ENCODE measurements at regions not wholly inside any gene's neighbourhood (a gene's known extent, or its start where the extent isn't known, plus 50 kb on each side); places are given as distances from the start of the nearest gene placed in this dataset.

GRCh38 chr10:94065787-94066186, 72.1 kb downstream of the PLCE1 start:
- Histone ChIP-seq H3K36me3 (no peaks in the 10 kb centered on the region), H3K9me3 (no peaks in the 10 kb centered on the region), H3K27me3 (no peaks in the 10 kb centered on the region), H3K4me2 (no peak overlapping the region), H3K4me1 (no peaks in the 10 kb centered on the region), H3K9ac (no peak overlapping the region), H3K27ac (no peak overlapping the region), H3K4me3 (no peak overlapping the region), H4K20me1 (no peaks in the 10 kb centered on the region)
- no peak for TF ChIP-seq Cebpa-rat (IDR thresholded peaks at IDR 0.05)

- H3K4me1 ChIP-seq, result no peaks in the 10 kb centered on the region
- H3K9ac ChIP-seq, result no peak overlapping the region
- H4K20me1 ChIP-seq, result no peaks in the 10 kb centered on the region
- H3K4me3 ChIP-seq, result no peak overlapping the region
- no peak for TF ChIP-seq Cebpa-rat (IDR thresholded peaks at IDR 0.05)
- H3K27me3 ChIP-seq, result no peaks in the 10 kb centered on the region
- H3K36me3 ChIP-seq, result no peaks in the 10 kb centered on the region
- no peak overlapping the region for H3K27ac ChIP-seq
- H3K9me3 ChIP-seq, result no peaks in the 10 kb centered on the region
- H3K4me2 ChIP-seq, result no peak overlapping the region
Observed at GRCh38 chr10:94066411-94066810, 72.7 kb downstream of the PLCE1 start.

GRCh38 chr10:94069884-94070283, 76.2 kb downstream of the PLCE1 start:
- Histone ChIP-seq H3K4me3 (no peak overlapping the region), H3K27me3 (no peaks in the 10 kb centered on the region), H3K9me3 (no peaks in the 10 kb centered on the region), H3K9ac (no peak overlapping the region), H3K4me2 (no peak overlapping the region), H3K36me3 (no peaks in the 10 kb centered on the region), H3K4me1 (no peaks in the 10 kb centered on the region), H3K27ac (no peak overlapping the region), H4K20me1 (no peaks in the 10 kb centered on the region)
- TF ChIP-seq Cebpa-rat (IDR thresholded peaks at IDR 0.05), result no peak

- no peaks in the 10 kb centered on the region for H3K36me3 ChIP-seq
- no peaks in the 10 kb centered on the region for H4K20me1 ChIP-seq
- H3K4me1 ChIP-seq, result no peaks in the 10 kb centered on the region
- H3K27ac ChIP-seq, result no peak overlapping the region
- no peak overlapping the region for H3K4me3 ChIP-seq
- no peaks in the 10 kb centered on the region for H3K27me3 ChIP-seq
- no peak overlapping the region for H3K4me2 ChIP-seq
- no peak for TF ChIP-seq Cebpa-rat (IDR thresholded peaks at IDR 0.05)
- H3K9ac ChIP-seq, result no peak overlapping the region
- H3K9me3 ChIP-seq, result no peaks in the 10 kb centered on the region
Observed at GRCh38 chr10:94074462-94074861, 80.7 kb downstream of the PLCE1 start.

GRCh38 chr10:94075506-94075905, 81.8 kb downstream of the PLCE1 start:
- Histone ChIP-seq H3K4me2 (no peak overlapping the region), H3K27me3 (no peaks in the 10 kb centered on the region), H4K20me1 (no peaks in the 10 kb centered on the region), H3K4me3 (no peak overlapping the region), H3K36me3 (no peaks in the 10 kb centered on the region), H3K4me1 (no peaks in the 10 kb centered on the region), H3K9ac (no peak overlapping the region), H3K27ac (no peak overlapping the region), H3K9me3 (no peaks in the 10 kb centered on the region)
- no peak for TF ChIP-seq Cebpa-rat (IDR thresholded peaks at IDR 0.05)

- H3K36me3 ChIP-seq, result no peaks in the 10 kb centered on the region
- no peaks in the 10 kb centered on the region for H3K4me1 ChIP-seq
- H3K27me3 ChIP-seq, result no peaks in the 10 kb centered on the region
- H3K9ac ChIP-seq, result no peak overlapping the region
- no peak overlapping the region for H3K4me2 ChIP-seq
- H4K20me1 ChIP-seq, result no peaks in the 10 kb centered on the region
- H3K27ac ChIP-seq, result no peak overlapping the region
- no peak overlapping the region for H3K4me3 ChIP-seq
- peaks cover 1% of the 10 kb centered on the region; the same call in 1 of the 2 replicates for H3K9me3 ChIP-seq
- TF ChIP-seq Cebpa-rat (IDR thresholded peaks at IDR 0.05), result no peak
Observed at GRCh38 chr10:94076325-94076841, 82.7 kb downstream of the PLCE1 start.

GRCh38 chr10:94077042-94077441, 83.3 kb downstream of the PLCE1 start:
- Histone ChIP-seq H3K27me3 (no peaks in the 10 kb centered on the region), H3K9me3 (peaks cover 6% of the 10 kb centered on the region; the same call in 1 of the 2 replicates), H3K9ac (no peak overlapping the region), H3K36me3 (no peaks in the 10 kb centered on the region), H4K20me1 (no peaks in the 10 kb centered on the region), H3K4me1 (no peaks in the 10 kb centered on the region), H3K4me3 (no peak overlapping the region), H3K4me2 (no peak overlapping the region), H3K27ac (no peak overlapping the region)
- no peak for TF ChIP-seq Cebpa-rat (IDR thresholded peaks at IDR 0.05)

GRCh38 chr10:94080108-94080507, 86.4 kb downstream of the PLCE1 start:
- TF ChIP-seq Cebpa-rat (IDR thresholded peaks at IDR 0.05), result no peak
- Histone ChIP-seq H3K4me2 (no peak overlapping the region), H3K4me1 (no peaks in the 10 kb centered on the region), H3K9ac (no peak overlapping the region), H3K27ac (no peak overlapping the region), H3K9me3 (peaks cover 6% of the 10 kb centered on the region; the same call in 1 of the 2 replicates), H3K36me3 (no peaks in the 10 kb centered on the region), H4K20me1 (no peaks in the 10 kb centered on the region), H3K27me3 (no peaks in the 10 kb centered on the region), H3K4me3 (no peak overlapping the region)

- Histone ChIP-seq H3K4me2 (no peak overlapping the region), H3K4me3 (no peak overlapping the region), H3K27me3 (no peaks in the 10 kb centered on the region), H4K20me1 (no peaks in the 10 kb centered on the region), H3K36me3 (no peaks in the 10 kb centered on the region), H3K27ac (no peak overlapping the region), H3K4me1 (no peaks in the 10 kb centered on the region), H3K9ac (no peak overlapping the region), H3K9me3 (peaks cover 6% of the 10 kb centered on the region; the same call in 1 of the 2 replicates)
- no peak for TF ChIP-seq Cebpa-rat (IDR thresholded peaks at IDR 0.05)
Observed at GRCh38 chr10:94083662-94084265, 90.0 kb downstream of the PLCE1 start.

GRCh38 chr10:94084344-94084743, 90.6 kb downstream of the PLCE1 start:
- H3K4me1 ChIP-seq, result no peaks in the 10 kb centered on the region
- H3K36me3 ChIP-seq, result no peaks in the 10 kb centered on the region
- H3K27me3 ChIP-seq, result no peaks in the 10 kb centered on the region
- no peak overlapping the region for H3K4me2 ChIP-seq
- no peaks in the 10 kb centered on the region for H4K20me1 ChIP-seq
- TF ChIP-seq Cebpa-rat (IDR thresholded peaks at IDR 0.05), result no peak
- no peak overlapping the region for H3K27ac ChIP-seq
- peaks cover 6% of the 10 kb centered on the region; the same call in 1 of the 2 replicates for H3K9me3 ChIP-seq
- no peak overlapping the region for H3K9ac ChIP-seq
- H3K4me3 ChIP-seq, result no peak overlapping the region
